GM12878 (cell line): ENCODE measurements at regions not wholly inside any gene's neighbourhood (a gene's known extent, or its start where the extent isn't known, plus 50 kb on each side); places are given as distances from the start of the nearest gene placed in this dataset.

Experiments used
- BMI1 ChIP-seq: fragments of 450-650 bp; IDR thresholded peaks from 2 replicates; pipeline ENCODE4 v1.6.1; 2016; ENCODE audit warnings: mild to moderate bottlenecking, moderate library complexity, borderline replicate concordance
- FOS ChIP-seq: IDR thresholded peaks from 3 replicates; pipeline ENCODE4 v1.6.1; 2011; ENCODE audit warnings: borderline replicate concordance; ENCODE audit not compliant: insufficient read length; ENCODE audit errors: extremely low read depth
- JUNB ChIP-seq: IDR thresholded peaks from 2 replicates; pipeline ENCODE4 v1.6.1; 2016; ENCODE audit warnings: antibody characterized with exemption, mild to moderate bottlenecking
- ZNF274 ChIP-seq: IDR thresholded peaks from one replicate; pipeline ENCODE4 v1.8.0; 2011; ENCODE audit not compliant: insufficient read length, insufficient read depth
- TF ChIP-seq, protein P1 (sequence below): IDR thresholded peaks from 2 replicates; pipeline ENCODE4 v1.6.1; 2012; ENCODE audit warnings: mild to moderate bottlenecking, low read depth, low read length
- TF ChIP-seq, protein P2 (sequence below): fragments of 150-350 bp; IDR thresholded peaks from 2 replicates; pipeline ENCODE4 v1.6.1; 2016; ENCODE audit warnings: low read depth, low read length
- TF ChIP-seq, protein P3 (sequence below): IDR thresholded peaks from 2 replicates; pipeline ENCODE4 v1.6.1; 2012; ENCODE audit warnings: low read length, inconsistent platforms
- TF ChIP-seq, protein P4 (sequence below): fragments of 450-650 bp; IDR thresholded peaks from 2 replicates; pipeline ENCODE4 v1.6.1; 2016; ENCODE audit warnings: mild to moderate bottlenecking
- TF ChIP-seq, protein P5 (sequence below): fragments of 450-650 bp; IDR thresholded peaks from 2 replicates; pipeline ENCODE4 v1.6.1; 2017; ENCODE audit warnings: low read depth, mild to moderate bottlenecking, moderate library complexity
- TF ChIP-seq, protein P6 (sequence below): fragments of 150-350 bp; IDR thresholded peaks from 2 replicates; pipeline ENCODE4 v1.6.1; 2014; ENCODE audit warnings: mild to moderate bottlenecking, low read depth, low read length

DNA sequence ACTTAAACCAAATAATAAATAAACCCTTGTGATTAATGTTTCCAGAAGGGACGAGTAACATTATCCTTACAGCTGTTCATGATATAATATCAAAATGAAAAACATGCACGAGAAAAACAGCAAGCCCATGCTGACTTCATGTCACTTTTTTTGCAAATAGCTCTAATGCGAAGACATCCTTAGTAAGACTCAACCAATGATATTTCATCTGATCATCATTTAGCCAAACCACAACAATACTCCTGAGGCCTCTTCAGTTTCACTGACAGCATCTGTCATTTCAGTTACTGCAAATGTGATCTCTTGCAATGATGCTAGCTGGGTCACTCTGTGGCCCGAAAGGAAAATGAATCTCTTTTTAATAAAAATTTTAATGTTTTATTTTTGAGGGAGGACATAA lies 74.0 kb downstream of the POLR2M start (continued):
- TF ChIP-seq, protein P1, sequence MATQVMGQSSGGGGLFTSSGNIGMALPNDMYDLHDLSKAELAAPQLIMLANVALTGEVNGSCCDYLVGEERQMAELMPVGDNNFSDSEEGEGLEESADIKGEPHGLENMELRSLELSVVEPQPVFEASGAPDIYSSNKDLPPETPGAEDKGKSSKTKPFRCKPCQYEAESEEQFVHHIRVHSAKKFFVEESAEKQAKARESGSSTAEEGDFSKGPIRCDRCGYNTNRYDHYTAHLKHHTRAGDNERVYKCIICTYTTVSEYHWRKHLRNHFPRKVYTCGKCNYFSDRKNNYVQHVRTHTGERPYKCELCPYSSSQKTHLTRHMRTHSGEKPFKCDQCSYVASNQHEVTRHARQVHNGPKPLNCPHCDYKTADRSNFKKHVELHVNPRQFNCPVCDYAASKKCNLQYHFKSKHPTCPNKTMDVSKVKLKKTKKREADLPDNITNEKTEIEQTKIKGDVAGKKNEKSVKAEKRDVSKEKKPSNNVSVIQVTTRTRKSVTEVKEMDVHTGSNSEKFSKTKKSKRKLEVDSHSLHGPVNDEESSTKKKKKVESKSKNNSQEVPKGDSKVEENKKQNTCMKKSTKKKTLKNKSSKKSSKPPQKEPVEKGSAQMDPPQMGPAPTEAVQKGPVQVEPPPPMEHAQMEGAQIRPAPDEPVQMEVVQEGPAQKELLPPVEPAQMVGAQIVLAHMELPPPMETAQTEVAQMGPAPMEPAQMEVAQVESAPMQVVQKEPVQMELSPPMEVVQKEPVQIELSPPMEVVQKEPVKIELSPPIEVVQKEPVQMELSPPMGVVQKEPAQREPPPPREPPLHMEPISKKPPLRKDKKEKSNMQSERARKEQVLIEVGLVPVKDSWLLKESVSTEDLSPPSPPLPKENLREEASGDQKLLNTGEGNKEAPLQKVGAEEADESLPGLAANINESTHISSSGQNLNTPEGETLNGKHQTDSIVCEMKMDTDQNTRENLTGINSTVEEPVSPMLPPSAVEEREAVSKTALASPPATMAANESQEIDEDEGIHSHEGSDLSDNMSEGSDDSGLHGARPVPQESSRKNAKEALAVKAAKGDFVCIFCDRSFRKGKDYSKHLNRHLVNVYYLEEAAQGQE, result no peak
- TF ChIP-seq, protein P2, sequence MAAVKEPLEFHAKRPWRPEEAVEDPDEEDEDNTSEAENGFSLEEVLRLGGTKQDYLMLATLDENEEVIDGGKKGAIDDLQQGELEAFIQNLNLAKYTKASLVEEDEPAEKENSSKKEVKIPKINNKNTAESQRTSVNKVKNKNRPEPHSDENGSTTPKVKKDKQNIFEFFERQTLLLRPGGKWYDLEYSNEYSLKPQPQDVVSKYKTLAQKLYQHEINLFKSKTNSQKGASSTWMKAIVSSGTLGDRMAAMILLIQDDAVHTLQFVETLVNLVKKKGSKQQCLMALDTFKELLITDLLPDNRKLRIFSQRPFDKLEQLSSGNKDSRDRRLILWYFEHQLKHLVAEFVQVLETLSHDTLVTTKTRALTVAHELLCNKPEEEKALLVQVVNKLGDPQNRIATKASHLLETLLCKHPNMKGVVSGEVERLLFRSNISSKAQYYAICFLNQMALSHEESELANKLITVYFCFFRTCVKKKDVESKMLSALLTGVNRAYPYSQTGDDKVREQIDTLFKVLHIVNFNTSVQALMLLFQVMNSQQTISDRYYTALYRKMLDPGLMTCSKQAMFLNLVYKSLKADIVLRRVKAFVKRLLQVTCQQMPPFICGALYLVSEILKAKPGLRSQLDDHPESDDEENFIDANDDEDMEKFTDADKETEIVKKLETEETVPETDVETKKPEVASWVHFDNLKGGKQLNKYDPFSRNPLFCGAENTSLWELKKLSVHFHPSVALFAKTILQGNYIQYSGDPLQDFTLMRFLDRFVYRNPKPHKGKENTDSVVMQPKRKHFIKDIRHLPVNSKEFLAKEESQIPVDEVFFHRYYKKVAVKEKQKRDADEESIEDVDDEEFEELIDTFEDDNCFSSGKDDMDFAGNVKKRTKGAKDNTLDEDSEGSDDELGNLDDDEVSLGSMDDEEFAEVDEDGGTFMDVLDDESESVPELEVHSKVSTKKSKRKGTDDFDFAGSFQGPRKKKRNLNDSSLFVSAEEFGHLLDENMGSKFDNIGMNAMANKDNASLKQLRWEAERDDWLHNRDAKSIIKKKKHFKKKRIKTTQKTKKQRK, result no peak
- TF ChIP-seq, protein P3, sequence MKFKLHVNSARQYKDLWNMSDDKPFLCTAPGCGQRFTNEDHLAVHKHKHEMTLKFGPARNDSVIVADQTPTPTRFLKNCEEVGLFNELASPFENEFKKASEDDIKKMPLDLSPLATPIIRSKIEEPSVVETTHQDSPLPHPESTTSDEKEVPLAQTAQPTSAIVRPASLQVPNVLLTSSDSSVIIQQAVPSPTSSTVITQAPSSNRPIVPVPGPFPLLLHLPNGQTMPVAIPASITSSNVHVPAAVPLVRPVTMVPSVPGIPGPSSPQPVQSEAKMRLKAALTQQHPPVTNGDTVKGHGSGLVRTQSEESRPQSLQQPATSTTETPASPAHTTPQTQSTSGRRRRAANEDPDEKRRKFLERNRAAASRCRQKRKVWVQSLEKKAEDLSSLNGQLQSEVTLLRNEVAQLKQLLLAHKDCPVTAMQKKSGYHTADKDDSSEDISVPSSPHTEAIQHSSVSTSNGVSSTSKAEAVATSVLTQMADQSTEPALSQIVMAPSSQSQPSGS, result no peak
- TF ChIP-seq, protein P4, sequence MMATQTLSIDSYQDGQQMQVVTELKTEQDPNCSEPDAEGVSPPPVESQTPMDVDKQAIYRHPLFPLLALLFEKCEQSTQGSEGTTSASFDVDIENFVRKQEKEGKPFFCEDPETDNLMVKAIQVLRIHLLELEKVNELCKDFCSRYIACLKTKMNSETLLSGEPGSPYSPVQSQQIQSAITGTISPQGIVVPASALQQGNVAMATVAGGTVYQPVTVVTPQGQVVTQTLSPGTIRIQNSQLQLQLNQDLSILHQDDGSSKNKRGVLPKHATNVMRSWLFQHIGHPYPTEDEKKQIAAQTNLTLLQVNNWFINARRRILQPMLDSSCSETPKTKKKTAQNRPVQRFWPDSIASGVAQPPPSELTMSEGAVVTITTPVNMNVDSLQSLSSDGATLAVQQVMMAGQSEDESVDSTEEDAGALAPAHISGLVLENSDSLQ, result no peak
- TF ChIP-seq JUNB (no peak), BMI1 (no peak), FOS (no peak), ZNF274 (no peak)
- TF ChIP-seq, protein P5, sequence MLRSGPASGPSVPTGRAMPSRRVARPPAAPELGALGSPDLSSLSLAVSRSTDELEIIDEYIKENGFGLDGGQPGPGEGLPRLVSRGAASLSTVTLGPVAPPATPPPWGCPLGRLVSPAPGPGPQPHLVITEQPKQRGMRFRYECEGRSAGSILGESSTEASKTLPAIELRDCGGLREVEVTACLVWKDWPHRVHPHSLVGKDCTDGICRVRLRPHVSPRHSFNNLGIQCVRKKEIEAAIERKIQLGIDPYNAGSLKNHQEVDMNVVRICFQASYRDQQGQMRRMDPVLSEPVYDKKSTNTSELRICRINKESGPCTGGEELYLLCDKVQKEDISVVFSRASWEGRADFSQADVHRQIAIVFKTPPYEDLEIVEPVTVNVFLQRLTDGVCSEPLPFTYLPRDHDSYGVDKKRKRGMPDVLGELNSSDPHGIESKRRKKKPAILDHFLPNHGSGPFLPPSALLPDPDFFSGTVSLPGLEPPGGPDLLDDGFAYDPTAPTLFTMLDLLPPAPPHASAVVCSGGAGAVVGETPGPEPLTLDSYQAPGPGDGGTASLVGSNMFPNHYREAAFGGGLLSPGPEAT, result no peak
- TF ChIP-seq, protein P6, sequence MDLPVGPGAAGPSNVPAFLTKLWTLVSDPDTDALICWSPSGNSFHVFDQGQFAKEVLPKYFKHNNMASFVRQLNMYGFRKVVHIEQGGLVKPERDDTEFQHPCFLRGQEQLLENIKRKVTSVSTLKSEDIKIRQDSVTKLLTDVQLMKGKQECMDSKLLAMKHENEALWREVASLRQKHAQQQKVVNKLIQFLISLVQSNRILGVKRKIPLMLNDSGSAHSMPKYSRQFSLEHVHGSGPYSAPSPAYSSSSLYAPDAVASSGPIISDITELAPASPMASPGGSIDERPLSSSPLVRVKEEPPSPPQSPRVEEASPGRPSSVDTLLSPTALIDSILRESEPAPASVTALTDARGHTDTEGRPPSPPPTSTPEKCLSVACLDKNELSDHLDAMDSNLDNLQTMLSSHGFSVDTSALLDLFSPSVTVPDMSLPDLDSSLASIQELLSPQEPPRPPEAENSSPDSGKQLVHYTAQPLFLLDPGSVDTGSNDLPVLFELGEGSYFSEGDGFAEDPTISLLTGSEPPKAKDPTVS, result no peak
